Loucy (cell line): ENCODE measurements at regions not wholly inside any gene's neighbourhood (a gene's known extent, or its start where the extent isn't known, plus 50 kb on each side); places are given as distances from the start of the nearest gene placed in this dataset.

Source experiments
- H2AFZ ChIP-seq: fragments of 200-600 bp; sonication (generic); 2 replicates; pipeline ENCODE4 v1.6.0; 2016; ENCODE audit warnings: antibody characterized with exemption, mild to moderate bottlenecking, low read length, moderate library complexity
- H3F3A ChIP-seq: fragments of 200-600 bp; 2 replicates; pipeline ENCODE4 v1.6.0; 2016; ENCODE audit warnings: antibody characterized with exemption, low read depth, mild to moderate bottlenecking
- H3K27me3 ChIP-seq: fragments of 200-600 bp; sonication (generic); 2 replicates; pipeline ENCODE4 v1.6.1; 2014; ENCODE audit warnings: low read length, mild to moderate bottlenecking; ENCODE audit not compliant: insufficient read depth, poor library complexity, severe bottlenecking
- H3K36me3 ChIP-seq: fragments of 200-600 bp; sonication (generic); 2 replicates; pipeline ENCODE4 v1.6.1; 2016; ENCODE audit warnings: low read length; ENCODE audit not compliant: insufficient read depth
- H3K4me1 ChIP-seq: fragments of 200-600 bp; sonication (generic); 2 replicates; pipeline ENCODE4 v1.5.1; 2014; ENCODE audit warnings: low read length, mild to moderate bottlenecking; ENCODE audit not compliant: insufficient read depth, poor library complexity, severe bottlenecking
- H3K4me2 ChIP-seq: fragments of 200-600 bp; sonication (generic); 2 replicates; pipeline ENCODE4 v1.6.0; 2014; ENCODE audit warnings: antibody characterized with exemption, low read length, low read depth, mild to moderate bottlenecking; ENCODE audit not compliant: poor library complexity, severe bottlenecking
- H3K4me3 ChIP-seq: fragments of 200-600 bp; sonication (generic); 2 replicates; pipeline ENCODE4 v1.5.1; 2014; ENCODE audit warnings: low read length, mild to moderate bottlenecking, mixed read lengths; ENCODE audit not compliant: poor library complexity, severe bottlenecking
- H3K79me2 ChIP-seq: fragments of 200-600 bp; sonication (generic); 2 replicates; pipeline ENCODE4 v1.6.1; 2014; ENCODE audit warnings: low read length; ENCODE audit not compliant: insufficient read depth
- H3K9ac ChIP-seq: fragments of 200-600 bp; sonication (generic); 2 replicates; pipeline ENCODE4 v1.6.0; 2014; ENCODE audit warnings: mild to moderate bottlenecking, low read depth, low read length, moderate library complexity; ENCODE audit not compliant: poor library complexity, severe bottlenecking
- H3K9me2 ChIP-seq: fragments of 200-600 bp; sonication (generic); replicated peaks from 2 replicates; pipeline ENCODE4 v1.6.1; 2016; ENCODE audit warnings: low read depth, low read length, mixed read lengths
- H3K9me3 ChIP-seq: fragments of 200-600 bp; sonication (generic); 2 replicates; pipeline ENCODE4 v1.6.1; 2014; ENCODE audit warnings: mild to moderate bottlenecking, antibody characterized with exemption, low read length, low read depth; ENCODE audit not compliant: insufficient read depth
- H4K20me1 ChIP-seq: fragments of 200-600 bp; sonication (generic); 2 replicates; pipeline ENCODE4 v1.6.0; 2014; ENCODE audit warnings: antibody characterized with exemption, low read length, mild to moderate bottlenecking; ENCODE audit not compliant: insufficient read depth, poor library complexity, severe bottlenecking
- CTCF ChIP-seq: fragments of 200-600 bp; sonication (generic); conservative IDR thresholded peaks from 2 replicates; pipeline ENCODE4 v1.5.1; 2014; ENCODE audit warnings: mild to moderate bottlenecking, antibody characterized with exemption, low read length
- EZH2phosphoT487 ChIP-seq: fragments of 200-600 bp; IDR thresholded peaks from 2 replicates; pipeline ENCODE4 v1.6.1; 2018; ENCODE audit warnings: antibody characterized with exemption, mild to moderate bottlenecking, moderate library complexity, borderline replicate concordance

DNA sequence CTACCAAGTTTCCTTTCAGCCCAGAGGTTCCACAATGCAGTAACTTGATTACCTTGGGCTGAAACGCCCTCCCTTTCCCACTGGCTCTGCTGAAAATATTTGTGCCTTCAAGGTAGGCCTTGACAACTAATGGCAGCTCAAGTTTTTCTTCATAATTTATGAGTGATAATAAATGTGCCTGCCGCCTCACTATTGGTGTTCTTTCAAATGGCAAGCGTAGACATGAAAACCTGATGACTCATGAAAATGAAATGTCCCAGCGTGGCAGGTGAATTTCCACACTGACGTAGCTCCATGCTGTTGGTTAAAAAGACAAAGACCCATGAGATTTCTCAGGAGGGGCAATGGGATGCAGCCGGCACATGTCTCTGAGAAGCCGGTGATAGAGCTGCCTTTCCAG, 107.2 kb upstream of the GGTLC1 start:
- Histone ChIP-seq H3K79me2 (no peaks in the 10 kb centered on the region), H4K20me1 (no peaks in the 10 kb centered on the region), H3K9me3 (no peaks in the 10 kb centered on the region), H3K9ac (no peak overlapping the region), H3K4me1 (no peaks in the 10 kb centered on the region), H3K27me3 (no peaks in the 10 kb centered on the region), H3F3A (no peaks in the 10 kb centered on the region), H2AFZ (no peak overlapping the region), H3K4me3 (no peak overlapping the region), H3K9me2 (no peaks in the 10 kb centered on the region), H3K4me2 (no peak overlapping the region), H3K36me3 (no peaks in the 10 kb centered on the region)
- no peak for TF ChIP-seq EZH2phosphoT487
- TF ChIP-seq CTCF: no peak

DNA sequence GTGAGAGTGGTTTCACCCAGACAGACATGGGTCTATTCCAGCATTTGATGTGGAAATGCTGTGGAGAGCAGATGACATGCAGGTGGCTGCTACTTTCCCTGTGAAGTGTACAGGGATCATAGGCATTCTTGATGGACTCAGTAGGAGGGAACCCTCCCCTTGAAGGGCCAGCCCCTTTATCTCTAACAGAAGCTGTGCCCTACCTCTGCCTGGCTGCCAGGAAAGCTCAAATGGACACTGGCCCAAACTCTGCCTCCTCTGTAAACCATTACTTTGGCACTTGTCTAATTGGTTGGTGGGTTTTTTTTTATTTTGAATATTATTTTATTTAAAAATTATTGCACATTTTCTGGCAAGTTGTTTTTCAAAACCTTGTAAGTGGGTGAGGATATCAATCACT, 106.7 kb upstream of the GGTLC1 start:
- Histone ChIP-seq H3K9me2 (no peaks in the 10 kb centered on the region), H3K9ac (no peak overlapping the region), H3K79me2 (no peaks in the 10 kb centered on the region), H3K9me3 (no peaks in the 10 kb centered on the region), H4K20me1 (no peaks in the 10 kb centered on the region), H3F3A (no peaks in the 10 kb centered on the region), H3K4me1 (no peaks in the 10 kb centered on the region), H2AFZ (no peak overlapping the region), H3K27me3 (no peaks in the 10 kb centered on the region), H3K36me3 (no peaks in the 10 kb centered on the region), H3K4me2 (no peak overlapping the region), H3K4me3 (no peak overlapping the region)
- TF ChIP-seq CTCF (no peak), EZH2phosphoT487 (no peak)

DNA sequence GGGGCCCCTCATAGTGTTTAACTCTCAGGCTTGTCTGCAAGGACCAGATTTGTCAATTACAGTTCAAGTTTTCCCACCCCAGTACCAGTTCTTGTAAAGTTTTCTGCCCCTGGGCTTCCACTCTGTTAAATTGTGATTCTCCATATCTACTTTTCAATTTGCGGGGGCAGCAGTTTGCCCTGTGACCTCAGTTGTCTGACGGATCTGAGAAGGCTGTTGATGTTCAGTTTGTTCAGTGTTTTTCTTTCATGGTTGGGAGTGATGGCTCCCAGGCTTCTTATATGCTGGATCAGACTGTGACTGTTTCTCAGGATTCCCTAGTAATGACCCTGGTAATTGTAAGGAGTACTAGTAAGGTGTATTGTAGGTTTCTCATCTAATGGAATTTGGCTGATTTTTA, 101.0 kb upstream of the GGTLC1 start:
- H3F3A ChIP-seq: no peaks in the 10 kb centered on the region
- no peak overlapping the region for H3K9ac ChIP-seq
- H2AFZ ChIP-seq: no peak overlapping the region
- H4K20me1 ChIP-seq: no peaks in the 10 kb centered on the region
- H3K4me3 ChIP-seq: no peak overlapping the region
- H3K9me3 ChIP-seq: no peaks in the 10 kb centered on the region
- H3K4me2 ChIP-seq: no peak overlapping the region
- H3K4me1 ChIP-seq: no peaks in the 10 kb centered on the region
- no peak for TF ChIP-seq CTCF
- no peaks in the 10 kb centered on the region for H3K9me2 ChIP-seq
- H3K36me3 ChIP-seq: no peaks in the 10 kb centered on the region
- H3K27me3 ChIP-seq: no peaks in the 10 kb centered on the region
- no peaks in the 10 kb centered on the region for H3K79me2 ChIP-seq
